ENCODE measurements at regions not wholly inside any gene's neighbourhood (a gene's known extent, or its start where the extent isn't known, plus 50 kb on each side); places are given as distances from the start of the nearest gene placed in this dataset.

DNA sequence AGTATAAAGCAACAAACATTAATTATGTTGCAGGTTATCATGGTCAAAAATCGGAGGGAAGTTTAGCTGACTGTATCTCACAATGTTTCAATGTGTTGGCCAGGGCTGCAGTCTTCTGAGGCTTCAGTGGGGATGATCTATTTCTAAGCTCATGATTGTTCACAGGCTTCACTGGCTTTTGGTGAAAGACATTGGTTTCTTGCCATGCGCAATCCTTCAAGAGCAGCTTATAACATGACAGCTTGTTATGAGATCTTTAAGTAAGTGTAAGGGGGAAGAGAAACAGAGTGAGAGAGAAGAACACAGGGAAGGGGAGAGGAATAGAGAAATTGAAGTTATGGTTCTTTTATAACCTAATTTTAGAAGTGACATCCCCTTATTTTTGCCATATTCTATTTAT is 385.9 kb upstream of the CHD1 start:
- Histone ChIP-seq H4K91ac (ENCODE audit: low read depth, low read length, poor library complexity) (no peak overlapping the region), H2BK5ac (ENCODE audit: low read length) (no peak overlapping the region), H2BK15ac (ENCODE audit: low read length) (no peak overlapping the region), H3K27ac (replicated peaks; ENCODE audit: low read length) (no peak overlapping the region), H3K23ac (ENCODE audit: low read depth, low read length, poor library complexity) (no peak overlapping the region), H3K4ac (ENCODE audit: low read length) (no peak overlapping the region), H3K36me3 (replicated peaks in 1 of 2; ENCODE audit: control insufficient read depth in 2 of 2, insufficient read depth in 2 of 2, low read length in 2 of 2) (no peaks in the 10 kb centered on the region), H3K4me3 (ENCODE audit: low read length in 2 of 2) (no peak overlapping the region), H3K27me3 (ENCODE audit: control insufficient read depth in 3 of 3, insufficient read depth in 3 of 3, low read depth in 1 of 3, low read length in 3 of 3) (no peaks in the 10 kb centered on the region), H2AK5ac (ENCODE audit: low read depth, low read length) (no peak overlapping the region), H3K4me1 (ENCODE audit: control insufficient read depth in 2 of 2, insufficient read depth in 1 of 2, low read depth in 1 of 2, low read length in 2 of 2) (no peaks in the 10 kb centered on the region), H3K18ac (ENCODE audit: low read length) (no peak overlapping the region), H3K14ac (ENCODE audit: low read length) (no peak overlapping the region), H3K9ac (ENCODE audit: low read depth, low read length, poor library complexity) (no peak overlapping the region), H3K9me3 (replicated peaks in 1 of 2; ENCODE audit: control insufficient read depth in 2 of 2, insufficient read depth in 1 of 2, low read depth in 1 of 2, low read length in 2 of 2) (no peaks in the 10 kb centered on the region), H2BK12ac (ENCODE audit: low read length) (no peak overlapping the region), H3K79me1 (ENCODE audit: low read depth, low read length) (no peaks in the 10 kb centered on the region), H2BK120ac (ENCODE audit: low read depth, low read length) (no peak overlapping the region), H3K4me2 (ENCODE audit: insufficient read depth, low read length, poor library complexity, severe bottlenecking) (no peak overlapping the region), H4K8ac (ENCODE audit: low read depth, low read length) (no peak overlapping the region), H2AFZ (ENCODE audit: low read length) (no peak overlapping the region)
- no peak for DNase-seq (ENCODE audit: low spot score)
- no CpG with 5 or more reads among the region's 2 CpGs for WGBS, 2 donors (ENCODE audit: extremely low coverage in 2 of 2, insufficient read length in 2 of 2, insufficient replicate concordance in 1 of 2)

- DNase-seq (ENCODE audit: low spot score), result no peak
- Histone ChIP-seq H2AFZ (ENCODE audit: low read length) (no peak overlapping the region), H3K27ac (replicated peaks; ENCODE audit: low read length) (no peak overlapping the region), H3K4ac (ENCODE audit: low read length) (no peak overlapping the region), H3K4me2 (ENCODE audit: insufficient read depth, low read length, poor library complexity, severe bottlenecking) (no peak overlapping the region), H3K27me3 (ENCODE audit: control insufficient read depth in 3 of 3, insufficient read depth in 3 of 3, low read depth in 1 of 3, low read length in 3 of 3) (no peaks in the 10 kb centered on the region), H3K9me3 (replicated peaks in 1 of 2; ENCODE audit: control insufficient read depth in 2 of 2, insufficient read depth in 1 of 2, low read depth in 1 of 2, low read length in 2 of 2) (no peaks in the 10 kb centered on the region), H3K14ac (ENCODE audit: low read length) (no peak overlapping the region), H3K23ac (ENCODE audit: low read depth, low read length, poor library complexity) (no peak overlapping the region), H4K91ac (ENCODE audit: low read depth, low read length, poor library complexity) (no peak overlapping the region), H2BK5ac (ENCODE audit: low read length) (no peak overlapping the region), H4K8ac (ENCODE audit: low read depth, low read length) (no peak overlapping the region), H3K36me3 (replicated peaks in 1 of 2; ENCODE audit: control insufficient read depth in 2 of 2, insufficient read depth in 2 of 2, low read length in 2 of 2) (no peaks in the 10 kb centered on the region), H2BK15ac (ENCODE audit: low read length) (no peak overlapping the region), H3K18ac (ENCODE audit: low read length) (no peak overlapping the region), H3K9ac (ENCODE audit: low read depth, low read length, poor library complexity) (no peak overlapping the region), H2BK12ac (ENCODE audit: low read length) (no peak overlapping the region), H3K4me3 (ENCODE audit: low read length in 2 of 2) (no peak overlapping the region), H2BK120ac (ENCODE audit: low read depth, low read length) (no peak overlapping the region), H2AK5ac (ENCODE audit: low read depth, low read length) (no peak overlapping the region), H3K4me1 (ENCODE audit: control insufficient read depth in 2 of 2, insufficient read depth in 1 of 2, low read depth in 1 of 2, low read length in 2 of 2) (no peaks in the 10 kb centered on the region), H3K79me1 (ENCODE audit: low read depth, low read length) (no peaks in the 10 kb centered on the region)
- no CpG with 5 or more reads among the region's 1 CpG for WGBS, 2 donors (ENCODE audit: extremely low coverage in 2 of 2, insufficient read length in 2 of 2, insufficient replicate concordance in 1 of 2)
These were observed 379.3 kb upstream of the CHD1 start for GRCh38 chr5:99308131-99308530.

DNA sequence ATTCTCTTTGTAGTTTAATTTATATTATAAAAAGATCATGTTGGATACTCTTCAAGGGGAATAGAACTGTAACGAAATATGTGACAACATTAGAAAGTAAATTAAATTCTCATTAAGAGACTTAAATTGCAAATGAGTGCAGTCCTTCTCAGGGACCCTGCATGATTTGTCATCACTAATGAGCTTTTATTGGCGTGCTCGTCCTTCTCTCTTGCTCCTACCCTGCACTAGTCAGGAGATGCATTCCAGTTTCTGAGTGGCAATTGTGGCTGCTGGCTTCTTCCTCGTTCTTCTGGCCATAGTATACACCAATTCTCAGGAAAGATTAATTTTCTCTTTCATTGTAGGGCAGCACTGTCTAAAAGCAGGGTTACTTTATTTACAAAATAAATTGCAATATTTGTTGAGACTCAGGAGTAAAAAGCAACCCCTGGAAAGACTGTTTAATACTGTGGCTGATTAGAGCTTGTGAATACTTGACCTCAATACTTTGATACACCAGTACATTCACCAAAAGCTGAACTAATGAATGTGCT is 376.3 kb upstream of the CHD1 start:
- no peak overlapping the region for H3K14ac ChIP-seq (ENCODE audit: low read length)
- no peak overlapping the region for H3K9ac ChIP-seq (ENCODE audit: low read depth, low read length, poor library complexity)
- DNase-seq (ENCODE audit: low spot score), result no peak
- H3K4me3 ChIP-seq (ENCODE audit: low read length in 2 of 2), result no peak overlapping the region
- no peak overlapping the region for H2AK5ac ChIP-seq (ENCODE audit: low read depth, low read length)
- no peak overlapping the region for H3K4me2 ChIP-seq (ENCODE audit: insufficient read depth, low read length, poor library complexity, severe bottlenecking)
- H2BK5ac ChIP-seq (ENCODE audit: low read length), result no peak overlapping the region
- H3K27ac ChIP-seq (replicated peaks; ENCODE audit: low read length), result no peak overlapping the region
- no peak overlapping the region for H2BK12ac ChIP-seq (ENCODE audit: low read length)
- no peak overlapping the region for H3K4ac ChIP-seq (ENCODE audit: low read length)
- no peak overlapping the region for H2AFZ ChIP-seq (ENCODE audit: low read length)
- no peaks in the 10 kb centered on the region for H3K27me3 ChIP-seq (ENCODE audit: control insufficient read depth in 3 of 3, insufficient read depth in 3 of 3, low read depth in 1 of 3, low read length in 3 of 3)
- H3K4me1 ChIP-seq (ENCODE audit: control insufficient read depth in 2 of 2, insufficient read depth in 1 of 2, low read depth in 1 of 2, low read length in 2 of 2), result no peaks in the 10 kb centered on the region
- H2BK120ac ChIP-seq (ENCODE audit: low read depth, low read length), result no peak overlapping the region
- H4K8ac ChIP-seq (ENCODE audit: low read depth, low read length), result no peak overlapping the region
- H3K9me3 ChIP-seq (replicated peaks in 1 of 2; ENCODE audit: control insufficient read depth in 2 of 2, insufficient read depth in 1 of 2, low read depth in 1 of 2, low read length in 2 of 2), result no peaks in the 10 kb centered on the region
- H3K18ac ChIP-seq (ENCODE audit: low read length), result no peak overlapping the region
- no peaks in the 10 kb centered on the region for H3K36me3 ChIP-seq (replicated peaks in 1 of 2; ENCODE audit: control insufficient read depth in 2 of 2, insufficient read depth in 2 of 2, low read length in 2 of 2)
- H3K23ac ChIP-seq (ENCODE audit: low read depth, low read length, poor library complexity), result no peak overlapping the region
- no peak overlapping the region for H2BK15ac ChIP-seq (ENCODE audit: low read length)
- no peak overlapping the region for H4K91ac ChIP-seq (ENCODE audit: low read depth, low read length, poor library complexity)
- WGBS, 2 donors (ENCODE audit: extremely low coverage in 2 of 2, insufficient read length in 2 of 2, insufficient replicate concordance in 1 of 2), result no CpG with 5 or more reads among the region's 4 CpGs
- H3K79me1 ChIP-seq (ENCODE audit: low read depth, low read length), result no peaks in the 10 kb centered on the region

- Histone ChIP-seq H3K4ac (ENCODE audit: low read length) (no peak overlapping the region), H2BK5ac (ENCODE audit: low read length) (no peak overlapping the region), H3K79me1 (ENCODE audit: low read depth, low read length) (peaks cover 2% of the 10 kb centered on the region), H4K91ac (ENCODE audit: low read depth, low read length, poor library complexity) (no peak overlapping the region), H3K9ac (ENCODE audit: low read depth, low read length, poor library complexity) (no peak overlapping the region), H3K27ac (replicated peaks; ENCODE audit: low read length) (no peak overlapping the region), H2BK120ac (ENCODE audit: low read depth, low read length) (no peak overlapping the region), H2AK5ac (ENCODE audit: low read depth, low read length) (no peak overlapping the region), H3K23ac (ENCODE audit: low read depth, low read length, poor library complexity) (no peak overlapping the region), H3K4me3 (ENCODE audit: low read length in 2 of 2) (no peak overlapping the region), H3K14ac (ENCODE audit: low read length) (no peak overlapping the region), H3K27me3 (ENCODE audit: control insufficient read depth in 3 of 3, insufficient read depth in 3 of 3, low read depth in 1 of 3, low read length in 3 of 3) (no peaks in the 10 kb centered on the region), H4K8ac (ENCODE audit: low read depth, low read length) (no peak overlapping the region), H3K18ac (ENCODE audit: low read length) (no peak overlapping the region), H2BK15ac (ENCODE audit: low read length) (no peak overlapping the region), H2BK12ac (ENCODE audit: low read length) (no peak overlapping the region), H3K4me1 (ENCODE audit: control insufficient read depth in 2 of 2, insufficient read depth in 1 of 2, low read depth in 1 of 2, low read length in 2 of 2) (no peaks in the 10 kb centered on the region), H2AFZ (ENCODE audit: low read length) (no peak overlapping the region), H3K4me2 (ENCODE audit: insufficient read depth, low read length, poor library complexity, severe bottlenecking) (no peak overlapping the region), H3K36me3 (replicated peaks in 1 of 2; ENCODE audit: control insufficient read depth in 2 of 2, insufficient read depth in 2 of 2, low read length in 2 of 2) (no peaks in the 10 kb centered on the region), H3K9me3 (replicated peaks in 1 of 2; ENCODE audit: control insufficient read depth in 2 of 2, insufficient read depth in 1 of 2, low read depth in 1 of 2, low read length in 2 of 2) (no peaks in the 10 kb centered on the region)
- DNase-seq (ENCODE audit: low spot score), result no peak
- no CpG with 5 or more reads among the region's 1 CpG for WGBS, 2 donors (ENCODE audit: extremely low coverage in 2 of 2, insufficient read length in 2 of 2, insufficient replicate concordance in 1 of 2)
These were observed 356.8 kb upstream of the CHD1 start for GRCh38 chr5:99285606-99286005.
